ENCODE measurements at regions not wholly inside any gene's neighbourhood (a gene's known extent, or its start where the extent isn't known, plus 50 kb on each side); places are given as distances from the start of the nearest gene placed in this dataset.

DNA sequence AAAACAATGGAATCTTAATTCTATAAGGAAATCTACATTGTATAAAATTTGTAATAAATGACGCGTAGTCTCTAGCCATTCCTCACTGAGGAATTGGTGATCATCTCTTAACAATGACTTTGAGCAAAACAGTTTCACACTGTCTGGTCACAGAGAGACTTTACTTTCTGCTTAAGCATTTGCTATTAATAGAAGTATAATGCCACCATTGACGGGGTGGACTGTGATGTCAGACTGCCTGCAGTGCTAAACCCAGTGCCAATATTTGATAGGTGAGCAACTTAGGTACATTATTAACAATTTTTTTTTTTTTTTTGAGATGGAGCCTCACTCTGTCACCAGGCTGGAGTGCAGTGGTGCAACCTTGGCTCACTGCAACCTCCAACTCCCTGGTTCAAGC, 494.9 kb upstream of the ADAMTS9 start:
- H3K27ac ChIP-seq, result no peak overlapping the region
- in situ Hi-C loops (cut with MboI; ENCODE audit: low pct_unique_long_range_greater_than_20kb in 2 of 9, low sequenced_read_pairs in 9 of 9, unreplicated experiment in 9 of 9), result no loop called here
- no peak overlapping the region for H3K4me3 ChIP-seq
- H3K4me1 ChIP-seq (replicated peaks in 1 of 2), result peaks cover 0 to 6% of the 10 kb centered on the region in 2 donors
- no peak for ATAC-seq (replicated peaks in 6 of 8)
- 20 to 100% (median 71%) methylated on average over 2 to 3 of the region's 3 CpGs; no CpG with 5 or more reads in 2 of the 10 experiments for WGBS, 10 experiments

DNA sequence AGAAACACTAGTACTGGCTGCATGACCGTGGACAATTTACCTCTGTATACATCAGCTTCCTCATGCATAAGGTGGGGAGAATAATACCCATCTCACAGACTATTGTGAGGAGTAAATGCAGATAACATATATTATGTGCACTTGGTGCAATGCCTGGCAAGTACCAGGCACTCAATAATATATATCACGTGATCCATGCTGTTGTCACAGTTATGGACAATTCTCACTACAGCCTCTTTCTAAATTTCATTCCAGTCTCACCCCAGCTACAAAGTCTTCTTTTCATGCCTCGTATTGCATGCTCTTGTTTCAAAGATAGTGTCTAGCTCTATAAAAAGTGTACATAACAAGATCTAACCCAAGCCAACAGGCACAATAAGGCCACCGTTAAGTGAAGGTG, 494.3 kb upstream of the ADAMTS9 start:
- ATAC-seq (replicated peaks in 6 of 8), result no peak
- peaks cover 0 to 8% of the 10 kb centered on the region in 2 donors for H3K4me1 ChIP-seq (replicated peaks in 1 of 2)
- in situ Hi-C loops (cut with MboI; ENCODE audit: low pct_unique_long_range_greater_than_20kb in 2 of 9, low sequenced_read_pairs in 9 of 9, unreplicated experiment in 9 of 9), result no loop called here
- no peak overlapping the region for H3K27ac ChIP-seq
- H3K4me3 ChIP-seq, result no peak overlapping the region
- 40 to 100% (median 93%) methylated on average over 1 to 4 of the region's 4 CpGs; no CpG with 5 or more reads in 1 of the 10 experiments for WGBS, 10 experiments

DNA sequence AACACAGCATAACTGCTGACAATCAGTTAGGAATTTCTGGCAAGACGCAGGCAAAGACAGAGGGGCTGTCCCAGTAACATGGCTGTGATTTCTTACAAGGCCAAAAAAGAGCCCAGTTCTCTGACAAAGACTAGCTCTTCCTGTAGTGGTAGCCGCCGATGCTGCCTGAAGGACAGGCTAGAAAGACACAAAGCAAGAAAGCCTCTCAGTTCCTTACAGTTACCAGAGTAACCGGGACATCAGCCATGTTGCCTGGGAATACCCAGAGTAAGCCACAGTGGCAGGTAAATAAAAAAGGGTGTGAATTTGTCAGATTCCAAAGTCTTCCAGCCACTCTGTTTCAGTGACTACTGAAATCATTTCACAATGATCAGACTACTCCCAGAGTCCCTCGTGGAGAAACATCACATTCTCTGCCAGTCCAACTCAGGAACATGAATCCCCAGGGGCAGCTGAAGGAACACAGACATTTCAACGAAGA, 493.6 kb upstream of the ADAMTS9 start:
- H3K27ac ChIP-seq, result no peak overlapping the region
- in situ Hi-C loops (cut with MboI; ENCODE audit: low pct_unique_long_range_greater_than_20kb in 2 of 9, low sequenced_read_pairs in 9 of 9, unreplicated experiment in 9 of 9), result no loop called here
- 3 to 100% (median 65%) methylated on average over 1 to 6 of the region's 6 CpGs for WGBS, 10 experiments
- peak in 4 of 8 experiments; percentile 31 to 86 (median 44) for ATAC-seq (replicated peaks in 6 of 8)
- no peak overlapping the region for H3K4me3 ChIP-seq
- peaks cover 0 to 8% of the 10 kb centered on the region in 2 donors for H3K4me1 ChIP-seq (replicated peaks in 1 of 2)

DNA sequence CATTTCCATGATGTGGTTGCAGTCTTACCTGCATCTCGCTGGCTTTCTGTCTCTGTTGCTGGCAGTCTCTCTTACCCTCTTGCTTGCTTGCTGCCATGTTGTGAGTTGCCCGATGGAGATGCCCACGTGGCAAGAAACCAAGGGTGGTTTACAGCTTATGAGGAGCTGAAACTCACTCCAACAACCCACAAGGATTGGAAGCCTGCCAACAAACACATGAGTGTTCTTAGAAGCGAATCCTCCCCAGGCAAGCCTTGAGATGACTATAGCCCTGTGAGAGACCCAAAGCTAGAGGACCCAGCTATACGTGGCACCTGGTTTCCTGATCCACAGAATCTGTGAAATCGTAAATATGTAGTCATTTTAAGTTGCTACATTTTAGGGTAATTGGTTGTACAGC, 490.9 kb upstream of the ADAMTS9 start:
- Histone ChIP-seq H3K4me3 (no peak overlapping the region), H3K4me1 (replicated peaks in 1 of 2) (peaks cover 0 to 8% of the 10 kb centered on the region in 2 donors), H3K27ac (no peak overlapping the region)
- ATAC-seq (replicated peaks in 6 of 8), result no peak
- in situ Hi-C loops (cut with MboI; ENCODE audit: low pct_unique_long_range_greater_than_20kb in 2 of 9, low sequenced_read_pairs in 9 of 9, unreplicated experiment in 9 of 9), result no loop called here
- WGBS, 10 experiments, result 17 to 100% (median 83%) methylated on average over 1 to 5 of the region's 6 CpGs; no CpG with 5 or more reads in 1 of the 10 experiments

DNA sequence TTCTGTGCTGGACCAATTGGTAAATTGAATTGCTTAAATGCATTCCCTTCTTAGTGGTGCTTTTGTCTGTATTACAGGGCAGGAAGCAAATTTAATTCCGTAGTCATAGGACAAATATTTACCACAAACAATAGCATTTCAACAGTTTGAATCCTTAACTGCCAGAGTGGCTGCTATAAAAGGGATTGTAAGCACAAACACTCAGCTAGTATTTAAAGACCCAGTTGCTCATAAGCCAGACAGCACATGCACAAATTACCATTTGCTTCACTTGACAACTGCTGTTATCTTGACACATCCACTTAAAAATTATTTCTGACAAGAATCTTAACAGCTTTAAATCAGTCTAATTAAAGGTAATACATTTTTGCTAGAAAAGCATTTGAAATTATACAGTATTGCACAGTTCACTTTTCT, 490.2 kb upstream of the ADAMTS9 start:
- H3K27ac ChIP-seq, result no peak overlapping the region
- H3K4me1 ChIP-seq (replicated peaks in 1 of 2), result peaks cover 0 to 8% of the 10 kb centered on the region in 2 donors
- 0 to 100% (median 21%) methylated on average over 1 of the region's 1 CpG; no CpG with 5 or more reads in 2 of the 10 experiments for WGBS, 10 experiments
- H3K4me3 ChIP-seq, result no peak overlapping the region
- peak in 5 of 8 experiments; percentile 31 to 81 (median 38) for ATAC-seq (replicated peaks in 6 of 8)
- in situ Hi-C loops (cut with MboI; ENCODE audit: low pct_unique_long_range_greater_than_20kb in 2 of 9, low sequenced_read_pairs in 9 of 9, unreplicated experiment in 9 of 9), result no loop called here

DNA sequence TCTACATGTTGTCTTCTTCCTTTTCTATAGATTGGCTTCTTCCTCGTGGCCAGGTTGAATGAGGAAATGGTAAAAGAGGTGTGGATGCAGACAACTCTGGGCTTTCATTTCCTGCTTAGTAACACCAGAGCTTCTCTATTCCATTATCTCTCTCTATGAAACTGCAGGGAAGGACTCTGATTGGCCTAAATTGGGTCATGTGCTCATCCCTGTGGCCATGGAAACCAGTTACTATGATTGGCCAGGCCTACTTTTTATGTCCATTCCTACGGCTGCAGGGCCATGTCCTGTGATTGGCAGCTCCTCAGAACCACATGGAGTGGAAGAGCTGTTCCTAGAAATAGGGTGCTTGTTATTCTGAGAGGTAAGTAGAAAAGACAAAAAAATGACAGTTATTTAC, 486.9 kb upstream of the ADAMTS9 start:
- ATAC-seq (replicated peaks in 6 of 8), result peak in 1 of 8 experiments; percentile 37
- in situ Hi-C loops (cut with MboI; ENCODE audit: low pct_unique_long_range_greater_than_20kb in 2 of 9, low sequenced_read_pairs in 9 of 9, unreplicated experiment in 9 of 9), result no loop called here
- 0 to 80% (median 58%) methylated on average over 1 to 2 of the region's 2 CpGs; no CpG with 5 or more reads in 4 of the 10 experiments for WGBS, 10 experiments
- Histone ChIP-seq H3K4me3 (no peak overlapping the region), H3K27ac (no peak overlapping the region), H3K4me1 (replicated peaks in 1 of 2) (peaks cover 0 to 3% of the 10 kb centered on the region in 2 donors)

DNA sequence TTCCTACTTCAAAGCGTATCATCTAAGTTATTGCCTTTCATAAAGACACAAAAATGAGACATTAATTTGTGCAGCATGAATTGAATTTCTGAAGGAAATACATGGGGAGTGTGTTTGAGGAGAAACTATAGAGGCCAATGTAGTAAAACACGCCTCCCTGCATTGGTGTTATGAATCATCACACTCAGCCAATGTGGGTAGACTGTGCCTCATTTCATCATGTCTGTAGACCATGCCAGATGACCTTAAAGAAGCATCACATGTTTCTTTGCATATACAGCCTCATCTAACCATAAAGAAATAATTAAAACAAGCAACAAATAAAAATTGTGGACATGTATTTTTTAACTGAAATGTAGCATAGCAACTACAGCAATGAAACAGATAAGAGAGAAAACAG, 486.0 kb upstream of the ADAMTS9 start:
- H3K4me3 ChIP-seq, result no peak overlapping the region
- in situ Hi-C loops (cut with MboI; ENCODE audit: low pct_unique_long_range_greater_than_20kb in 2 of 9, low sequenced_read_pairs in 9 of 9, unreplicated experiment in 9 of 9), result no loop called here
- ATAC-seq (replicated peaks in 6 of 8), result no peak
- WGBS, 10 experiments, result 67 to 100% (median 89%) methylated on average over 2 of the region's 2 CpGs
- H3K27ac ChIP-seq, result no peak overlapping the region
- peaks cover 0 to 3% of the 10 kb centered on the region in 2 donors for H3K4me1 ChIP-seq (replicated peaks in 1 of 2)

DNA sequence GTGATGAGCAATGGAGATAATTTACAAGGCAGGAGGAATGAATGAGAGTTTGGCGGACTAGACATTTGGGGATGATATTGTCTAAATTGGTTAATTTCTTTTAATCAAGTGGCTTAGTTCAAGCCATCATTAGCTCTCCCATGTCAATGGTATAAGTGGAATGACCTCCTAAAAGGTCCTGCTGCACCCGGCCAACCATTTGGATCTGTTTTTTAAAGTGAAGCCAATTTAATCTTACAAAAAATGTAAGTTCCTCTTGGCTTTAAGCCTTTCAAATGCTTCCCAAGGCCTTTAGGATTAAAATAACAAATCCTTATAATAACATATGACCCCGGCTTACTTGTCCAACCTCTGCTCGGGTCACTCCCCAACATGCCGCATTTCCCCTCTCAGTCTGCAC, 484.4 kb upstream of the ADAMTS9 start:
- WGBS, 10 experiments, result 58 to 100% (median 95%) methylated on average over 1 to 5 of the region's 5 CpGs
- no peak overlapping the region for H3K27ac ChIP-seq
- no peaks in the 10 kb centered on the region for H3K4me1 ChIP-seq (replicated peaks in 1 of 2)
- no peak for ATAC-seq (replicated peaks in 6 of 8)
- in situ Hi-C loops (cut with MboI; ENCODE audit: low pct_unique_long_range_greater_than_20kb in 2 of 9, low sequenced_read_pairs in 9 of 9, unreplicated experiment in 9 of 9), result no loop called here
- no peak overlapping the region for H3K4me3 ChIP-seq

DNA sequence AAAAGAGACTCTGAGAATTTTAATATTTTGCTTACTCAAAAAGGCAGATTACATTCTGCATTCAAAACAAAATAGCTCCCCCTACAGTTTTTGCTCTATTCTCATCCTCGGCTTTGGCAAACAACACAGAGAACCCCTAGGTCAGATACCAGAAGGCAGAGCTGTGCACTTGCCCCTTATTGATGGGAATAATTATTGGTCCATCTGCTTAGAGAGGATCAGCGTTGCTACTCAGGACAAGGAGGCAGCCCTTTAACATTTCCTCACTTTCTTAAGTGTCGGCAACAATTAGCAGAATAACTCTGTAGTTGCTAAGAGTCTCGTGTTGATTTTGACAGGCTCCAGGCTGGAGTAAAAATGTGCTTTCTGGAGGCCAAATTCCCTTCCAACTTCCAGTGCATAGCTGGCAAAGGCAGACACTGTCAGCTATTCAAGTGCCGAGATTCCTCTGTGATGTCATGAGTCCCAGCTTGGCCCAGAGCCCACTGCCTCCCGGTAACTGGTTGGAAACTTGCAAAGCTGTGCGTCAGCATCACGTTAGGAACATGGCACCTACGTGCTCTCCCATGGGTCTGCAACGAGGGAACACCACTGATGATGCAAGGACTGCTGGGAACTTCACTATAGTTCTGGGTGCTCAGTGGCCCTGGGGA, 482.7 kb upstream of the ADAMTS9 start:
- Histone ChIP-seq H3K27ac (no peak overlapping the region), H3K4me3 (no peak overlapping the region), H3K4me1 (replicated peaks in 1 of 2) (no peaks in the 10 kb centered on the region)
- peak in 6 of 8 experiments; percentile 72 to 91 (median 82) for ATAC-seq (replicated peaks in 6 of 8)
- WGBS, 10 experiments, result 0 to 77% (median 34%) methylated on average over 1 to 10 of the region's 10 CpGs
- in situ Hi-C loops (cut with MboI; ENCODE audit: low pct_unique_long_range_greater_than_20kb in 2 of 9, low sequenced_read_pairs in 9 of 9, unreplicated experiment in 9 of 9), result no loop called here

DNA sequence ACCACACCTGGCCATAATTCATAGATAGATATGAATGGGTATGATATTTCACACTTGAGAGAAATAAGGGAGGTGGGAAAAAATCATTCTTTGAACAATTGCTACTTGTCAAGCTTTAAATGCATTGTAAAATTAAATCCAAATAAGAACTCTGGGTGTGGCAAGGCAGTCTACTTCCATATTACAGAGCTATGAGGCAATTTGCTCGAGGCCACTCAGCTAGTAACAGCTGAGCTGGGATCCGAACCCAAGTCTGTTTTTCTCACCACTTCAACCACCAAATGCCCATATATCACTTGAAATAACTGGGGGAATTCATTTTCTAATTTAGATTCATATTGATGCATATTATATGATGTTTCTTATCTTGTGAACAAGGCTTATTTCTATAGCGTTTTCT, 482.2 kb upstream of the ADAMTS9 start:
- ATAC-seq (replicated peaks in 6 of 8), result peak in 3 of 8 experiments; percentile 23 to 69 (median 53)
- 0 to 83% (median 52%) methylated on average over 1 to 3 of the region's 3 CpGs for WGBS, 10 experiments
- in situ Hi-C loops (cut with MboI; ENCODE audit: low pct_unique_long_range_greater_than_20kb in 2 of 9, low sequenced_read_pairs in 9 of 9, unreplicated experiment in 9 of 9), result no loop called here
- H3K27ac ChIP-seq, result no peak overlapping the region
- no peak overlapping the region for H3K4me3 ChIP-seq
- H3K4me1 ChIP-seq (replicated peaks in 1 of 2), result no peaks in the 10 kb centered on the region

DNA sequence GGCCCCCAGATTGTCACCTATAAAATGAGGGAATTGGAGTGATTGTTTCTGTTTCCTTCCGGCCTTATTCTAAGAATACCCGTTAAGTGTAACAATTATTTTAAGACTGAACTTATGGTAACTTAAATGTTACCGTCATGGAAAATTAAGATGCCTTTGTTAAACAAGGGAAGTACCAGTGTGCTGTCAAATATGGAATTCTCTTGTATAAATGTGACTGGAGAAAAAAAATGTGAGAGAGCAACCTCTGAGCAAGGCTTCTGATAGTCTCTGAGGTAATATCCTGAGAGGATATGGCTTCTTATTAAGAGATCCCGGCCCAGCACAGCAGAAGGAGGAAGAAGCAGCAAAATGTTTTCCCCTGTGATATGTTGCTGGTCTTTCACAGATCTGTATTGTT, 480.7 kb upstream of the ADAMTS9 start:
- no peak overlapping the region for H3K4me3 ChIP-seq
- no peak overlapping the region for H3K27ac ChIP-seq
- no peaks in the 10 kb centered on the region for H3K4me1 ChIP-seq (replicated peaks in 1 of 2)
- WGBS, 10 experiments, result 50 to 100% (median 90%) methylated on average over 2 to 4 of the region's 4 CpGs; no CpG with 5 or more reads in 1 of the 10 experiments
- ATAC-seq (replicated peaks in 6 of 8), result no peak
- in situ Hi-C loops (cut with MboI; ENCODE audit: low pct_unique_long_range_greater_than_20kb in 2 of 9, low sequenced_read_pairs in 9 of 9, unreplicated experiment in 9 of 9), result no loop called here

DNA sequence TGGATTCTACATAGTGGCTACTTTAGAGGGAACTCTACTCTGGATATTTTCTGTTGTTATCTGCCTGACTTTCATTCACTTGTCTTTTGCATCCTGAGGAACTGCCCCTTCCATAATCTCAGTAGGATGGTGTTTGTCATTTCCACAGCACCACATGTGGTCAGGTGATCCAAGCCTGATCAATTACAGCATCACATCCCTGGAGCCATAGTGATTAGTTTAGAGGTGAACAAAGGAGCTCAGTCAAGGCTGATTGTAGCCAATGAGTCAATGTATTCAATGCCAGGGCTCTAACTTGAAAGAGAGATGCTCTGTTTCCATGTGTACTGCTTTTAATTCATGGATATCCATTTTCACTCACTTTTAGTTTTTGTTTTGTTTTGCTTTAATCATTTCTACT, 478.7 kb upstream of the ADAMTS9 start:
- Histone ChIP-seq H3K4me1 (replicated peaks in 1 of 2) (no peaks in the 10 kb centered on the region), H3K4me3 (no peak overlapping the region), H3K27ac (no peak overlapping the region)
- ATAC-seq (replicated peaks in 6 of 8), result no peak
- in situ Hi-C loops (cut with MboI; ENCODE audit: low pct_unique_long_range_greater_than_20kb in 2 of 9, low sequenced_read_pairs in 9 of 9, unreplicated experiment in 9 of 9), result no loop called here

DNA sequence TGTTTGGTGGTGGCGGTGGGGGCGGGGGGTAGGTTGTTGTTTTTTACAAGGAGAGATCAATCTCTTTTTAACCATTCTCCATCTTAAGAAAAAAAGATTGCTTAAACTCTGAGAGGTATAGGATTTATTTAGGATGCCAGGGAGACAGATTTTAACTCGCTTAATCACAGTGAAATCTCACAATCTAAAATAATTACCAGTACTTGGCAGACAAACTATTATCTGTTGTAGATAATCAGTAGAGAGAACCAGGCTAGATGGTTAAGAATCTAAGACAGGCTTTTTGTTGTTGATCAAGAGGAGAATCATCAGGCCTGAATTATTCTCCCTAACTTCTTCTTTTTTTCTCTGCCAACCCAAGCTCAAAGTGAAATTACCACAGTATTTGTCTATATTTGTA, 470.2 kb upstream of the ADAMTS9 start:
- 57 to 100% (median 100%) methylated on average over 1 to 3 of the region's 3 CpGs; no CpG with 5 or more reads in 5 of the 10 experiments for WGBS, 10 experiments
- Histone ChIP-seq H3K27ac (no peak overlapping the region), H3K4me1 (replicated peaks in 1 of 2) (peaks cover 8% of the 10 kb centered on the region in 2 donors), H3K4me3 (no peak overlapping the region)
- ATAC-seq (replicated peaks in 6 of 8), result no peak
- in situ Hi-C loops (cut with MboI; ENCODE audit: low pct_unique_long_range_greater_than_20kb in 2 of 9, low sequenced_read_pairs in 9 of 9, unreplicated experiment in 9 of 9), result no loop called here
